Keratinocyte (primary cell): ENCODE measurements at regions not wholly inside any gene's neighbourhood (a gene's known extent, or its start where the extent isn't known, plus 50 kb on each side); places are given as distances from the start of the nearest gene placed in this dataset.

Experiments used
- DNase-seq: peaks from one replicate; pipeline ENCODE4 v3.0.0-alpha.2; 2011; ENCODE audit warnings: low read depth, missing footprints, low spot score
- FAIRE-seq: peaks from 2 replicates; lab custom pipeline; 2011; peaks lifted over from hg19 to GRCh38; lab: Jason Lieb, UNC
- H2AFZ ChIP-seq: 2 replicates; pipeline ENCODE4 v1.6.0; 2012; ENCODE audit warnings: low read length, control low read depth, inconsistent platforms; ENCODE audit not compliant: control insufficient read depth
- H3K27ac ChIP-seq: 2 replicates; pipeline ENCODE4 v1.5.1; 2011; ENCODE audit warnings: low read length; ENCODE audit not compliant: control insufficient read depth, insufficient read depth
- H3K27me3 ChIP-seq: 3 replicates; pipeline ENCODE4 v1.6.0; 2011; ENCODE audit warnings: low read length; ENCODE audit not compliant: control insufficient read depth, insufficient read depth; ENCODE audit errors: extremely low read depth
- H3K36me3 ChIP-seq, 2 experiments: 2 replicates in 1 of 2; 3 replicates in 1 of 2; pipeline ENCODE4 v1.5.1; 2011; ENCODE audit warnings: low read length in 2 of 2, mild to moderate bottlenecking in 1 of 2; ENCODE audit not compliant: control insufficient read depth in 2 of 2, insufficient read depth in 2 of 2; ENCODE audit errors: extremely low read depth in 1 of 2
- H3K4me1 ChIP-seq: 3 replicates; pipeline ENCODE4 v1.5.1; 2011; ENCODE audit warnings: low read length; ENCODE audit not compliant: control insufficient read depth, insufficient read depth; ENCODE audit errors: extremely low read depth
- H3K4me2 ChIP-seq: 3 replicates; pipeline ENCODE4 v1.6.0; 2011; ENCODE audit warnings: low read depth, low read length; ENCODE audit not compliant: control insufficient read depth, insufficient read depth; ENCODE audit errors: extremely low read depth
- H3K4me3 ChIP-seq, 3 experiments: fragments of 200-600 bp in 1 of 3; sonication (generic) in 1 of 3; 2 replicates in 2 of 3; 3 replicates in 1 of 3; pipeline ENCODE4 v1.5.1; 2011 to 2016; ENCODE audit warnings: low read length in 3 of 3, mild to moderate bottlenecking in 3 of 3, control low read depth in 2 of 3, inconsistent platforms in 1 of 3, low read depth in 1 of 3, mixed read lengths in 1 of 3, mixed run types in 1 of 3, moderate library complexity in 1 of 3; ENCODE audit not compliant: control insufficient read depth in 2 of 3, insufficient read depth in 2 of 3; ENCODE audit errors: extremely low read depth in 1 of 3
- H3K79me2 ChIP-seq: 2 replicates; pipeline ENCODE4 v1.6.0; 2012; ENCODE audit warnings: low read length; ENCODE audit not compliant: control insufficient read depth, insufficient read depth
- H3K9ac ChIP-seq: 3 replicates; pipeline ENCODE4 v1.6.0; 2011; ENCODE audit warnings: low read length; ENCODE audit not compliant: control insufficient read depth, insufficient read depth; ENCODE audit errors: extremely low read depth
- H3K9me1 ChIP-seq: 3 replicates; pipeline ENCODE4 v1.6.0; 2011; ENCODE audit warnings: low read length; ENCODE audit not compliant: control insufficient read depth, insufficient read depth; ENCODE audit errors: extremely low read depth
- H3K9me3 ChIP-seq: 2 replicates; pipeline ENCODE4 v1.5.1; 2012; ENCODE audit warnings: low read depth, low read length; ENCODE audit not compliant: control insufficient read depth
- H4K20me1 ChIP-seq: 3 replicates; pipeline ENCODE4 v1.6.0; 2011; ENCODE audit warnings: low read length; ENCODE audit not compliant: control insufficient read depth, insufficient read depth; ENCODE audit errors: extremely low read depth
- CTCF ChIP-seq, 3 experiments: IDR thresholded peaks in 1 of 3; conservative IDR thresholded peaks in 1 of 3; optimal IDR thresholded peaks in 1 of 3; 2 replicates in 2 of 3; 3 replicates in 1 of 3; pipeline versions ENCODE3 to v1.5.1; 2011; ENCODE audit warnings: low read length in 3 of 3, mild to moderate bottlenecking in 3 of 3, moderate library complexity in 2 of 3, control low read depth in 1 of 3, inconsistent platforms in 1 of 3; ENCODE audit not compliant: insufficient read depth in 2 of 3; ENCODE audit errors: extremely low read depth in 1 of 3
- EZH2 ChIP-seq: IDR thresholded peaks from one replicate; pipeline ENCODE4 v1.6.1; 2012; ENCODE audit warnings: inconsistent platforms, mild to moderate bottlenecking, low read length, moderate library complexity
- dilution Hi-C: fragments of 300-500 bp; cut with MboI; formaldehyde crosslinking; loops from one replicate; pipeline ENCODE4 v1.7.0; 2020; ENCODE audit warnings: low sequenced_read_pairs; ENCODE audit not compliant: extremely low pct_ligation_motif_present
- small RNA-seq, 3 experiments: library from RNA; depleted of rRNA; stranded (forward); fragments of <200 nt; gene quantifications; one replicate each; pipeline ENCODE3, GENCODE V24; 2012; ENCODE audit warnings: low read depth in 3 of 3, low replicate concordance in 1 of 3; ENCODE audit not compliant: insufficient read length in 3 of 3

- FAIRE-seq: no peak
- H3K27ac ChIP-seq: no peak overlapping the region
These were observed 50.0 kb upstream of the API5 start for GRCh38 chr11:43261775-43262174.

More at GRCh38 chr11:43261775-43262174, 50.0 kb upstream of the API5 start:
- Histone ChIP-seq H3K79me2 (no peaks in the 10 kb centered on the region), H3K9ac (no peak overlapping the region), H3K4me3 (no peak overlapping the region), H3K4me2 (no peak overlapping the region), H4K20me1 (no peaks in the 10 kb centered on the region), H2AFZ (no peak overlapping the region), H3K9me3 (no peaks in the 10 kb centered on the region), H3K4me1 (no peaks in the 10 kb centered on the region), H3K9me1 (no peaks in the 10 kb centered on the region), H3K27me3 (no peaks in the 10 kb centered on the region), H3K36me3 (no peaks in the 10 kb centered on the region)
- dilution Hi-C loops: no loop called here
- no peak for DNase-seq
- TF ChIP-seq CTCF (optimal IDR thresholded peaks at IDR 0.05 in 1 of 3, IDR thresholded peaks at IDR 0.05 in 1 of 3, conservative IDR thresholded peaks at IDR 0.05 in 1 of 3; ENCODE audit: extremely low read depth in 1 of 3, insufficient read depth in 2 of 3, low read length in 3 of 3) (no peak), EZH2 (no peak)

Small RNA genes lying in the stretch of these regions (small RNA-seq; reads per million reads assigned to genes)
- 0 reads per million in 3 experiments for gene AC021006.3
- gene AC109810.1: 0 reads per million in 3 experiments
